HepG2 (cell line): ENCODE measurements at regions not wholly inside any gene's neighbourhood (a gene's known extent, or its start where the extent isn't known, plus 50 kb on each side); places are given as distances from the start of the nearest gene placed in this dataset.

Experiments used
- DMAP1 ChIP-seq: IDR thresholded peaks from 2 replicates; pipeline ENCODE4 v1.6.1; 2016
- GATAD1 ChIP-seq: IDR thresholded peaks from 2 replicates; pipeline ENCODE4 v1.6.1; 2016; ENCODE audit warnings: missing genetic modification reagents, missing compliant biosample characterization
- MTA3 ChIP-seq: sonication (generic); formaldehyde crosslinking; IDR thresholded peaks from 2 replicates; pipeline ENCODE4 v1.4.0; 2020; ENCODE audit warnings: missing genetic modification reagents
- NR2F1 ChIP-seq, 2 experiments: fragments of 450-650 bp in 1 of 2; formaldehyde crosslinking in 1 of 2; IDR thresholded peaks; 2 replicates each; pipeline versions ENCODE4 v1.5.0 to v1.6.1; 2016 to 2020; ENCODE audit warnings: mild to moderate bottlenecking in 1 of 2, missing compliant biosample characterization in 1 of 2, missing genetic modification reagents in 1 of 2, moderate library complexity in 1 of 2
- PAX8 ChIP-seq: sonication (generic); formaldehyde crosslinking; IDR thresholded peaks from 2 replicates; pipeline ENCODE4 v1.8.0; 2022; ENCODE audit warnings: mild to moderate bottlenecking, missing genetic modification reagents, borderline replicate concordance
- SAP130 ChIP-seq: IDR thresholded peaks from 2 replicates; pipeline ENCODE4 v1.6.1; 2016; ENCODE audit warnings: low read depth
- SOX6 ChIP-seq, 2 experiments: fragments of 450-650 bp in 1 of 2; sonication (generic) in 1 of 2; formaldehyde crosslinking in 1 of 2; IDR thresholded peaks; 2 replicates each; pipeline versions ENCODE4 v1.4.0 to v1.6.1; 2017 to 2020; ENCODE audit warnings: antibody characterized with exemption in 1 of 2, mild to moderate bottlenecking in 1 of 2, missing genetic modification reagents in 1 of 2
- SRF ChIP-seq: IDR thresholded peaks from 2 replicates; pipeline ENCODE4 v1.6.1; 2011; ENCODE audit warnings: mild to moderate bottlenecking, low read depth, low read length, moderate library complexity
- ZNF264 ChIP-seq: sonication (generic); formaldehyde crosslinking; IDR thresholded peaks from 2 replicates; pipeline ENCODE4 v1.4.0; 2020; ENCODE audit warnings: missing genetic modification reagents
- ZNF382 ChIP-seq: sonication (generic); formaldehyde crosslinking; IDR thresholded peaks from 2 replicates; pipeline ENCODE4 v1.5.0; 2020; ENCODE audit warnings: missing genetic modification reagents, mild to moderate bottlenecking, borderline replicate concordance
- ZNF891 ChIP-seq: sonication (generic); formaldehyde crosslinking; IDR thresholded peaks from 2 replicates; pipeline ENCODE4 v1.5.0; 2020; ENCODE audit warnings: mild to moderate bottlenecking, missing genetic modification reagents
- TF ChIP-seq, protein P1 (sequence below), 2 experiments: fragments of 450-650 bp in 1 of 2; sonication (generic) in 1 of 2; formaldehyde crosslinking in 1 of 2; IDR thresholded peaks; 2 replicates each; pipeline versions ENCODE4 v1.6.1 to v1.8.0; 2016 to 2022; ENCODE audit warnings: antibody characterized with exemption in 1 of 2, mild to moderate bottlenecking in 1 of 2, missing genetic modification reagents in 1 of 2
- TF ChIP-seq, protein P2 (sequence below): sonication (generic); formaldehyde crosslinking; IDR thresholded peaks from 2 replicates; pipeline ENCODE4 v1.9.0; 2021; ENCODE audit warnings: missing genetic modification reagents, borderline replicate concordance
- TF ChIP-seq, protein P3 (sequence below): sonication (generic); formaldehyde crosslinking; IDR thresholded peaks from 2 replicates; pipeline ENCODE4 v1.5.0; 2020; ENCODE audit warnings: missing genetic modification reagents
- TF ChIP-seq, protein P4 (sequence below): IDR thresholded peaks from 2 replicates; pipeline ENCODE4 v1.6.1; 2016; ENCODE audit warnings: low read depth, borderline replicate concordance

DNA sequence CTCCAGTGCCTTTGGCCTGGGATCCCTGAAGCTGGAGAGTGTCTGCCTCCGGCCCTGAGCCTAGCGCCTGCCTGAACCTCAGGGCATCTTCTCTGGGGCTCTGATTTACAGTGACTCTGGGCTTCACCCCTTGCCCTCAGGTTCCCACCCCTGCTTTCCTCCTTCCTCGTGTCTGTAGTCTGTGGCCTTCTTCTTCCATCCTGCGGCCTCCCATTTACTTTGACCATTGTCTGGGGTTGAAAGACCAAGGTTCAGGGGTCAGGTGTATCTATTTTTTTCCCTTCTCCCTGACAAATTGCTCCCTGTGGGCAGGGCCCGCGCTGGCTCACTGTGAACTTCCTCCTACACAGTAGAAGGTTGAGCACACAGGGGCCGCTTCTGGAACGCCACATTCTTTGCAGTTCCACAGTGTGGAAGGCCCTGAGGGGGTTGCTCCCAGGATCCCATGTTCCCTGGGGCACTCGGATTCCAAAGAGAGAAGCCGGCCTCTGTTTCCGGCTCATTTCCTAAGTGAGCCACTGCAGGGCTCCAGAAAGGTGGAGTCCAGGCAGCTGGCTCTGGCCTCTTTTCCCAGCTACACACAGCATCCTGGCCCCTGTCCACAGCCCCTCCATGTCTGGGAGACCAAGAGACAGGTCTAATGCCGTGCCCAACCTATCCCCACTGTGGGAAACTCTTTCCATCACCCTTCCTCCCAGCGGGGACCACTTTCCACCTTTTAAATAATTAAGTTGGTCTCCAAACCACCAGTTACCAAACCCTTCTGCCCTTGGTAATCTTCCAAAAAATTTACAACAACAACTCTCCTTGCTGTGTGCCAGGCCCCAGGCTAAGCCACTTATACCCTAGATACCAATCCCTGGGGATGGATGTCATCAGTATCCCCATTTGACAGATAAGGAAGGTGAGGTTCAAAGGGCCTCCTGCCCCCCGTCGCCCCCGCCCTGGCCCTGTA is 140.3 kb upstream of the IER5L start (continued):
- TF ChIP-seq, protein P1, sequence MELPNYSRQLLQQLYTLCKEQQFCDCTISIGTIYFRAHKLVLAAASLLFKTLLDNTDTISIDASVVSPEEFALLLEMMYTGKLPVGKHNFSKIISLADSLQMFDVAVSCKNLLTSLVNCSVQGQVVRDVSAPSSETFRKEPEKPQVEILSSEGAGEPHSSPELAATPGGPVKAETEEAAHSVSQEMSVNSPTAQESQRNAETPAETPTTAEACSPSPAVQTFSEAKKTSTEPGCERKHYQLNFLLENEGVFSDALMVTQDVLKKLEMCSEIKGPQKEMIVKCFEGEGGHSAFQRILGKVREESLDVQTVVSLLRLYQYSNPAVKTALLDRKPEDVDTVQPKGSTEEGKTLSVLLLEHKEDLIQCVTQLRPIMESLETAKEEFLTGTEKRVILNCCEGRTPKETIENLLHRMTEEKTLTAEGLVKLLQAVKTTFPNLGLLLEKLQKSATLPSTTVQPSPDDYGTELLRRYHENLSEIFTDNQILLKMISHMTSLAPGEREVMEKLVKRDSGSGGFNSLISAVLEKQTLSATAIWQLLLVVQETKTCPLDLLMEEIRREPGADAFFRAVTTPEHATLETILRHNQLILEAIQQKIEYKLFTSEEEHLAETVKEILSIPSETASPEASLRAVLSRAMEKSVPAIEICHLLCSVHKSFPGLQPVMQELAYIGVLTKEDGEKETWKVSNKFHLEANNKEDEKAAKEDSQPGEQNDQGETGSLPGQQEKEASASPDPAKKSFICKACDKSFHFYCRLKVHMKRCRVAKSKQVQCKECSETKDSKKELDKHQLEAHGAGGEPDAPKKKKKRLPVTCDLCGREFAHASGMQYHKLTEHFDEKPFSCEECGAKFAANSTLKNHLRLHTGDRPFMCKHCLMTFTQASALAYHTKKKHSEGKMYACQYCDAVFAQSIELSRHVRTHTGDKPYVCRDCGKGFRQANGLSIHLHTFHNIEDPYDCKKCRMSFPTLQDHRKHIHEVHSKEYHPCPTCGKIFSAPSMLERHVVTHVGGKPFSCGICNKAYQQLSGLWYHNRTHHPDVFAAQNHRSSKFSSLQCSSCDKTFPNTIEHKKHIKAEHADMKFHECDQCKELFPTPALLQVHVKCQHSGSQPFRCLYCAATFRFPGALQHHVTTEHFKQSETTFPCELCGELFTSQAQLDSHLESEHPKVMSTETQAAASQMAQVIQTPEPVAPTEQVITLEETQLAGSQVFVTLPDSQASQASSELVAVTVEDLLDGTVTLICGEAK (IDR thresholded peaks at IDR 0.05) = no peak
- TF ChIP-seq, protein P1 (CRISPR knock-in tag; IDR thresholded peaks at IDR 0.05) = peak; percentile 44; the same call in 1 of the 2 replicates
- no peak; the same call in 1 of the 2 replicates for TF ChIP-seq DMAP1 (CRISPR knock-in tag)
- TF ChIP-seq GATAD1 (CRISPR knock-in tag) = no peak
- TF ChIP-seq, protein P2, sequence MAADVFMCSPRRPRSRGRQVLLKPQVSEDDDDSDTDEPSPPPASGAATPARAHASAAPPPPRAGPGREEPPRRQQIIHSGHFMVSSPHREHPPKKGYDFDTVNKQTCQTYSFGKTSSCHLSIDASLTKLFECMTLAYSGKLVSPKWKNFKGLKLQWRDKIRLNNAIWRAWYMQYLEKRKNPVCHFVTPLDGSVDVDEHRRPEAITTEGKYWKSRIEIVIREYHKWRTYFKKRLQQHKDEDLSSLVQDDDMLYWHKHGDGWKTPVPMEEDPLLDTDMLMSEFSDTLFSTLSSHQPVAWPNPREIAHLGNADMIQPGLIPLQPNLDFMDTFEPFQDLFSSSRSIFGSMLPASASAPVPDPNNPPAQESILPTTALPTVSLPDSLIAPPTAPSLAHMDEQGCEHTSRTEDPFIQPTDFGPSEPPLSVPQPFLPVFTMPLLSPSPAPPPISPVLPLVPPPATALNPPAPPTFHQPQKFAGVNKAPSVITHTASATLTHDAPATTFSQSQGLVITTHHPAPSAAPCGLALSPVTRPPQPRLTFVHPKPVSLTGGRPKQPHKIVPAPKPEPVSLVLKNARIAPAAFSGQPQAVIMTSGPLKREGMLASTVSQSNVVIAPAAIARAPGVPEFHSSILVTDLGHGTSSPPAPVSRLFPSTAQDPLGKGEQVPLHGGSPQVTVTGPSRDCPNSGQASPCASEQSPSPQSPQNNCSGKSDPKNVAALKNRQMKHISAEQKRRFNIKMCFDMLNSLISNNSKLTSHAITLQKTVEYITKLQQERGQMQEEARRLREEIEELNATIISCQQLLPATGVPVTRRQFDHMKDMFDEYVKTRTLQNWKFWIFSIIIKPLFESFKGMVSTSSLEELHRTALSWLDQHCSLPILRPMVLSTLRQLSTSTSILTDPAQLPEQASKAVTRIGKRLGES (CRISPR knock-in tag) = no peak
- no peak for TF ChIP-seq SOX6 (IDR thresholded peaks at IDR 0.05)
- peak; percentile 76 for TF ChIP-seq SOX6 (CRISPR knock-in tag; IDR thresholded peaks at IDR 0.05)
- TF ChIP-seq PAX8 = no peak
- TF ChIP-seq, protein P3, sequence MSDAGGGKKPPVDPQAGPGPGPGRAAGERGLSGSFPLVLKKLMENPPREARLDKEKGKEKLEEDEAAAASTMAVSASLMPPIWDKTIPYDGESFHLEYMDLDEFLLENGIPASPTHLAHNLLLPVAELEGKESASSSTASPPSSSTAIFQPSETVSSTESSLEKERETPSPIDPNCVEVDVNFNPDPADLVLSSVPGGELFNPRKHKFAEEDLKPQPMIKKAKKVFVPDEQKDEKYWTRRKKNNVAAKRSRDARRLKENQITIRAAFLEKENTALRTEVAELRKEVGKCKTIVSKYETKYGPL (CRISPR knock-in tag) = no peak
- TF ChIP-seq, protein P4, sequence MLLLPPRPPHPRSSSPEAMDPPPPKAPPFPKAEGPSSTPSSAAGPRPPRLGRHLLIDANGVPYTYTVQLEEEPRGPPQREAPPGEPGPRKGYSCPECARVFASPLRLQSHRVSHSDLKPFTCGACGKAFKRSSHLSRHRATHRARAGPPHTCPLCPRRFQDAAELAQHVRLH (CRISPR knock-in tag) = no peak
- no peak for TF ChIP-seq ZNF382 (CRISPR knock-in tag)
- no peak; the same call in 1 of the 2 replicates for TF ChIP-seq ZNF891
- TF ChIP-seq NR2F1 (CRISPR knock-in tag; IDR thresholded peaks at IDR 0.05) = peak in 1 of 2 experiments; percentile 41; a peak in 2 of 4 replicates
- TF ChIP-seq SAP130 (CRISPR knock-in tag) = peak; percentile 57
- no peak for TF ChIP-seq MTA3 (CRISPR knock-in tag)
- no peak; the same call in 1 of the 2 replicates for TF ChIP-seq ZNF264 (CRISPR knock-in tag)
- no peak for TF ChIP-seq SRF
